PC-3 (cell line): ENCODE measurements at regions not wholly inside any gene's neighbourhood (a gene's known extent, or its start where the extent isn't known, plus 50 kb on each side); places are given as distances from the start of the nearest gene placed in this dataset.

Experiments
- ATAC-seq: fragments of 200-7000 bp; cut with Tn5 transposase; 2 replicates; pipeline ENCODE4 v1.9.1; 2020; ENCODE audit warnings: mild to moderate bottlenecking, moderate library complexity
- BruUV-seq: library from RNA; stranded (reverse); fragments of 400-500 nt; replicated peaks from 2 replicates; lab custom pipeline; 2021; lab: Mats Ljungman, UMichigan
- CTCF ChIA-PET: fragments of 300-600 bp; sonication (Branson Sonifier 250); formaldehyde crosslinking; loops from one replicate; lab custom pipeline; 2022; ENCODE audit warnings: antibody characterized with exemption; lab: Charles Lee
- POLR2A ChIA-PET: fragments of 300-600 bp; sonication (Branson Sonifier 250); formaldehyde crosslinking; loops from one replicate; lab custom pipeline; 2022; ENCODE audit warnings: antibody characterized with exemption; ENCODE audit not compliant: unreplicated experiment; lab: Charles Lee
- DNase-seq: peaks from one replicate; pipeline ENCODE4 v3.0.0-alpha.2; 2015
- H2AFZ ChIP-seq: fragments of 300-600 bp; sonication (generic); 2 replicates; pipeline ENCODE4 v1.6.0; 2016; ENCODE audit warnings: antibody characterized with exemption, low read length
- H3F3A ChIP-seq: fragments of 300-600 bp; sonication (generic); one replicate; pipeline ENCODE4 v1.6.0; 2017; ENCODE audit warnings: antibody characterized with exemption, low read length, control low read depth, mild to moderate bottlenecking; ENCODE audit not compliant: unreplicated experiment
- H3K27ac ChIP-seq: fragments of 300-600 bp; sonication (generic); 2 replicates; pipeline ENCODE4 v1.5.1; 2016; ENCODE audit warnings: mild to moderate bottlenecking, low read length
- H3K27me3 ChIP-seq: fragments of 300-600 bp; sonication (generic); 2 replicates; pipeline ENCODE4 v1.6.1; 2016; ENCODE audit warnings: low read length, mixed read lengths
- H3K36me3 ChIP-seq: fragments of 300-600 bp; sonication (generic); 2 replicates; pipeline ENCODE4 v1.6.1; 2016; ENCODE audit warnings: low read depth, mixed run types, low read length, mixed read lengths
- H3K4me1 ChIP-seq: fragments of 300-600 bp; sonication (generic); 2 replicates; pipeline ENCODE4 v1.5.1; 2016; ENCODE audit warnings: low read length; ENCODE audit not compliant: insufficient read depth
- H3K4me2 ChIP-seq: fragments of 300-600 bp; sonication (generic); 2 replicates; pipeline ENCODE4 v1.6.0; 2016; ENCODE audit warnings: low read length
- H3K4me3 ChIP-seq: fragments of 300-600 bp; sonication (generic); 2 replicates; pipeline ENCODE4 v1.5.1; 2016; ENCODE audit warnings: mild to moderate bottlenecking, low read length, mixed read lengths
- H3K79me2 ChIP-seq: fragments of 300-600 bp; sonication (generic); 2 replicates; pipeline ENCODE4 v1.6.1; 2017; ENCODE audit warnings: low read length, mixed read lengths
- H3K9ac ChIP-seq: fragments of 300-600 bp; sonication (generic); 2 replicates; pipeline ENCODE4 v1.6.0; 2016; ENCODE audit warnings: mild to moderate bottlenecking, low read length
- H3K9me2 ChIP-seq: fragments of 300-600 bp; sonication (generic); replicated peaks from 2 replicates; pipeline ENCODE4 v1.6.1; 2016; ENCODE audit warnings: mixed run types, low read length, mixed read lengths
- H3K9me3 ChIP-seq: fragments of 300-600 bp; sonication (generic); 2 replicates; pipeline ENCODE4 v1.6.1; 2016; ENCODE audit warnings: low read length, mixed read lengths
- H4K20me1 ChIP-seq: fragments of 300-600 bp; sonication (generic); 2 replicates; pipeline ENCODE4 v1.6.1; 2016; ENCODE audit warnings: low read length, mixed read lengths
- EZH2 ChIP-seq: fragments of 300-600 bp; sonication (generic); IDR thresholded peaks from one replicate; pipeline ENCODE4 v1.6.1; 2017; ENCODE audit warnings: antibody characterized with exemption, mild to moderate bottlenecking, low read length; ENCODE audit not compliant: unreplicated experiment
- EZH2phosphoT487 ChIP-seq: fragments of 300-600 bp; sonication (generic); IDR thresholded peaks from 2 replicates; pipeline ENCODE4 v1.6.1; 2018; ENCODE audit warnings: mild to moderate bottlenecking, antibody characterized with exemption, low read length, borderline replicate concordance
- intact Hi-C: fragments of 100-400 bp; cut with micrococcal nuclease; formaldehyde crosslinking; loops from 2 replicates; pipeline ENCODE4 v1.9.0; 2023
- TF ChIP-seq, protein P1 (sequence below): fragments of 300-600 bp; sonication (generic); conservative IDR thresholded peaks from 2 replicates; pipeline ENCODE4 v1.5.1; 2017; ENCODE audit warnings: antibody characterized with exemption, low read depth, mild to moderate bottlenecking, low read length

DNA sequence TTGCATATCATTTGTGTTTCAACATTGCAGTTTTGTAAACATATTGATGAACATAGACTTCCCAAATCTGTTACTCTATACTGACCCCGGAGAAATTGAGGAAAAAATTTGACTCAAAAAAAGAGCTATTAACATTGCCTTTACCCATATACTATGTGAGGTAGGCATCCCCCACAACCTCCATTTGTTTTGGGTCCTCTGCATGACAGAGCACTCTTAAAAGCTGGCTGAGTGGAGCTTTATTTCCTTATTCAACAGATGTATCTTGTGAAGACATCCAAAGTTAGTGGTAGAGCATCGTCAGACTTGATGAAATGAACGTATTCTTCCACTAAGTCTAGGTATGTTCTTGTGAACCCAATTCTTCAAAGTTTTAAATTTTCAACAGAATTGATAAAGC, 310.5 kb downstream of the CDH9 start:
- Histone ChIP-seq H3K9me2 (no peaks in the 10 kb centered on the region), H3K9me3 (no peaks in the 10 kb centered on the region), H3K27me3 (no peaks in the 10 kb centered on the region), H3K4me1 (no peaks in the 10 kb centered on the region), H3F3A (no peaks in the 10 kb centered on the region), H3K79me2 (no peaks in the 10 kb centered on the region), H3K9ac (no peak overlapping the region), H4K20me1 (no peaks in the 10 kb centered on the region), H3K36me3 (no peaks in the 10 kb centered on the region), H3K4me3 (no peak overlapping the region), H3K4me2 (no peak overlapping the region), H3K27ac (no peak overlapping the region), H2AFZ (no peak overlapping the region)
- TF ChIP-seq EZH2phosphoT487 (no peak), EZH2 (no peak)
- TF ChIP-seq, protein P1, sequence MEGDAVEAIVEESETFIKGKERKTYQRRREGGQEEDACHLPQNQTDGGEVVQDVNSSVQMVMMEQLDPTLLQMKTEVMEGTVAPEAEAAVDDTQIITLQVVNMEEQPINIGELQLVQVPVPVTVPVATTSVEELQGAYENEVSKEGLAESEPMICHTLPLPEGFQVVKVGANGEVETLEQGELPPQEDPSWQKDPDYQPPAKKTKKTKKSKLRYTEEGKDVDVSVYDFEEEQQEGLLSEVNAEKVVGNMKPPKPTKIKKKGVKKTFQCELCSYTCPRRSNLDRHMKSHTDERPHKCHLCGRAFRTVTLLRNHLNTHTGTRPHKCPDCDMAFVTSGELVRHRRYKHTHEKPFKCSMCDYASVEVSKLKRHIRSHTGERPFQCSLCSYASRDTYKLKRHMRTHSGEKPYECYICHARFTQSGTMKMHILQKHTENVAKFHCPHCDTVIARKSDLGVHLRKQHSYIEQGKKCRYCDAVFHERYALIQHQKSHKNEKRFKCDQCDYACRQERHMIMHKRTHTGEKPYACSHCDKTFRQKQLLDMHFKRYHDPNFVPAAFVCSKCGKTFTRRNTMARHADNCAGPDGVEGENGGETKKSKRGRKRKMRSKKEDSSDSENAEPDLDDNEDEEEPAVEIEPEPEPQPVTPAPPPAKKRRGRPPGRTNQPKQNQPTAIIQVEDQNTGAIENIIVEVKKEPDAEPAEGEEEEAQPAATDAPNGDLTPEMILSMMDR = no peak
- no TSS peak for BruUV-seq
- CTCF ChIA-PET = no interaction called here
- ATAC-seq (no peak), DNase-seq (no peak)
- POLR2A ChIA-PET = no interaction called here
- intact Hi-C loops = no loop called here

DNA sequence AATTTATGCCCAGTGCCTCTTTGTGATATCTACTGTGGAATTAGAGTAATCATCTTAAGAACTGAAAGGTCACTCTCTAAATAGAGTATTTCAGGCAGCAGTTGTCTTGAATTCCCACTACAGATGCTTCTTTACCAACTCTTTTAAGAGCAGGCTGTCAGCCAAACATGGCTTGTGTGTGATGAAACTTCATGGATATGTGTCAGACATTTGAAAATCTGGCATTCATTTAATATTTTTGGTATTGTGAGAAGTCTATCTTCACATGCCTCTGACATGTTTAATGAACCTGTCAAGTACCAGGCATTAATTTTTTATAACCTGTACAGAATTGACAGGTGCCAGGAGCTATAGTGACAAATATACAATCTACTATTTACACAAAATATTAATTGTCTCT, 318.6 kb downstream of the CDH9 start:
- intact Hi-C loops = no loop called here
- Histone ChIP-seq H3K9me2 (no peaks in the 10 kb centered on the region), H3K9me3 (no peaks in the 10 kb centered on the region), H3K9ac (no peak overlapping the region), H3K36me3 (no peaks in the 10 kb centered on the region), H3K27me3 (no peaks in the 10 kb centered on the region), H3K27ac (no peak overlapping the region), H3K79me2 (no peaks in the 10 kb centered on the region), H3K4me2 (no peak overlapping the region), H3K4me3 (no peak overlapping the region), H3K4me1 (no peaks in the 10 kb centered on the region; the same call in 1 of the 2 replicates), H2AFZ (no peak overlapping the region), H4K20me1 (no peaks in the 10 kb centered on the region), H3F3A (no peaks in the 10 kb centered on the region)
- TF ChIP-seq EZH2phosphoT487 (no peak), EZH2 (no peak)
- TF ChIP-seq, protein P1 = no peak
- no TSS peak for BruUV-seq
- no peak for DNase-seq
- ATAC-seq = no peak
- ChIA-PET CTCF (no interaction called here), POLR2A (no interaction called here)

DNA sequence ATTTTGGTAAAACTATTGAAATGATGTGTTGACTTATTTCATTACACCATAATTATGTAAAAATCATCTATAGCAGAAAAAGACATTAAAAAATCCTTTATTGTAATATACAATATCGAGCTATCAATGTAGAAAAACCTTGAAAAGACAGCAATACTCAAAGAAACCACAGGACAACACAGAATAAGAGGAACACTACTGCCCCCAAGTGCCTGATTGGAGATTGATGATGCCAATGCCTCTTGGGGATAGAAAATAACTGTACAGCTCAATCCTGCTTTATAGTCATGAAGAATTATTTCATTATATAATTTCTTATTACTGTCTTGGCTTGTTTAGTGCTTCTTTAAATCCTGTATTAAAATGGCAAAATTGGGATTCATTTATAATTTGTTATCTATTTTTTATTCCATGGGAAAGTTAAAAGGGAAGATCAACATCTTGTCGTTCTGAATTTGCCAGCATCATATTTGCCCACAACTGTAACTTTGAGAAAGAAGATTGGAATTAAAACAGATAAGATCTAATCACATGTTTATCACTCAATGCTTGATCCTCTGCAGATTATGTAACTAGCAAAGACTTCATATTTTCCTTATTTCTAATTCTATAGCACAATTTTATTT, 337.5 kb downstream of the CDH9 start:
- H3K4me3 ChIP-seq = no peak overlapping the region
- H3K27me3 ChIP-seq = no peaks in the 10 kb centered on the region
- H3K9me3 ChIP-seq = no peaks in the 10 kb centered on the region
- H3K9me2 ChIP-seq = no peaks in the 10 kb centered on the region
- H4K20me1 ChIP-seq = no peaks in the 10 kb centered on the region
- BruUV-seq = no TSS peak
- ATAC-seq (peak; percentile 82), DNase-seq (peak; percentile 75)
- POLR2A ChIA-PET = no interaction called here
- intact Hi-C loops = loop anchor here (1.0 to 5.0 kb wide), 4 partner anchors 214 to 934 kb away; no protein-coding TSS in a partner anchor
- CTCF ChIA-PET = interaction anchor here (0.6 to 1.1 kb wide), 8 partner anchors 215 to 934 kb away, joined by 3 to 4 read pairs (median 3); no protein-coding TSS in a partner anchor
- H3K4me2 ChIP-seq = no peak overlapping the region
- no peak overlapping the region for H3K27ac ChIP-seq
- H3K9ac ChIP-seq = no peak overlapping the region
- no peaks in the 10 kb centered on the region for H3K79me2 ChIP-seq
- TF ChIP-seq, protein P1 = peak; percentile 89
- no peak for TF ChIP-seq EZH2
- no peaks in the 10 kb centered on the region for H3F3A ChIP-seq
- H2AFZ ChIP-seq = no peak overlapping the region
- H3K36me3 ChIP-seq = no peaks in the 10 kb centered on the region
- no peaks in the 10 kb centered on the region for H3K4me1 ChIP-seq
